ENCODE measurements at regions not wholly inside any gene's neighbourhood (a gene's known extent, or its start where the extent isn't known, plus 50 kb on each side); places are given as distances from the start of the nearest gene placed in this dataset.

DNA sequence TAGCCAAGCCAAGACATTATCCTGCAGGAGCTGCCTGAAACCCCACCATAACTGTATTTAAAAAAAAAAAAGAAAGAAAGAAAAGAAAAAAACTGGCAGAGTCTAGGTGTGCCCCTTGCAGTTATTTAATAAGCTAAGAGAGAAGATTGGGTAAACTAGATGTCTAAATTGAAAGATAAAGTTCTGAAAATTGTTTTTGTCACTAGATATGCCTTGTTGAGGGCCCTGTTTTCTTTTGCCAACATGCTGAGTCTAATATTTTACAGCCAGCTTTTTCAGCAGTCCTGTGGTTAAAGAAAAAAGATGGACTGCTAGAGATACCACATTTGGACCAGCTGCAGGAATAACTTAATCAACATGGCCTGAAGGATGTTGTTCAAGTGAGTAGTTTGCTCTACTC lies 116.3 kb upstream of the TCF21 start:
- TF ChIP-seq, protein P1, sequence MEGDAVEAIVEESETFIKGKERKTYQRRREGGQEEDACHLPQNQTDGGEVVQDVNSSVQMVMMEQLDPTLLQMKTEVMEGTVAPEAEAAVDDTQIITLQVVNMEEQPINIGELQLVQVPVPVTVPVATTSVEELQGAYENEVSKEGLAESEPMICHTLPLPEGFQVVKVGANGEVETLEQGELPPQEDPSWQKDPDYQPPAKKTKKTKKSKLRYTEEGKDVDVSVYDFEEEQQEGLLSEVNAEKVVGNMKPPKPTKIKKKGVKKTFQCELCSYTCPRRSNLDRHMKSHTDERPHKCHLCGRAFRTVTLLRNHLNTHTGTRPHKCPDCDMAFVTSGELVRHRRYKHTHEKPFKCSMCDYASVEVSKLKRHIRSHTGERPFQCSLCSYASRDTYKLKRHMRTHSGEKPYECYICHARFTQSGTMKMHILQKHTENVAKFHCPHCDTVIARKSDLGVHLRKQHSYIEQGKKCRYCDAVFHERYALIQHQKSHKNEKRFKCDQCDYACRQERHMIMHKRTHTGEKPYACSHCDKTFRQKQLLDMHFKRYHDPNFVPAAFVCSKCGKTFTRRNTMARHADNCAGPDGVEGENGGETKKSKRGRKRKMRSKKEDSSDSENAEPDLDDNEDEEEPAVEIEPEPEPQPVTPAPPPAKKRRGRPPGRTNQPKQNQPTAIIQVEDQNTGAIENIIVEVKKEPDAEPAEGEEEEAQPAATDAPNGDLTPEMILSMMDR (IDR thresholded peaks at IDR 0.05; ENCODE audit: low read depth, low read length, poor library complexity, severe bottlenecking): no peak
- no peak for TF ChIP-seq EZH2phosphoT487 (IDR thresholded peaks at IDR 0.05; ENCODE audit: borderline replicate concordance, low read length)
